HG03469 (cell line): ENCODE measurements at regions not wholly inside any gene's neighbourhood (a gene's known extent, or its start where the extent isn't known, plus 50 kb on each side); places are given as distances from the start of the nearest gene placed in this dataset.

Experiments
- ATAC-seq: cut with Tn5 transposase; IDR thresholded peaks from one replicate; pipeline ENCODE4 v1.9.1; 2021; ENCODE audit warnings: mild to moderate bottlenecking, moderate library complexity, moderate number of reproducible peaks; ENCODE audit not compliant: unreplicated experiment

DNA sequence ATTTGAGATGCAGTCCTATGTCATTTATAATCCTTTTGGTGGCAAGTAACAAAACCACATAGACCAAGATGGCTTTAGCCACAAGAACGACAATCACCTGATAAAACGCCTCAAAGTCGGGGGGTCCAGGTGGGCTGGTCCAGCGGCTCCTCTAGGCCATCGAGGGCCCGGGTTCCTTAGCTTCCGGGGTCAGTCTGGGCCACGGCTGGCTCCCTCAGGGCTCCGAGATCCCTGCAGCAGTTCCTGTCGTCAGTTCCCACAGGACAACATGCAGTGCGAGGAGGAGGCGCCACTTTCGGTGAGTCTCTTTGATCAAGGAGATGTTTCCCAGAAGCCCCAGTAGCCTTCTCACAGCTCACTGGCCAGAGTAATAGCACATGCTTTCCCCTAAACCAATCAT is 574.6 kb downstream of the AACS start:
- ATAC-seq, result no peak

DNA sequence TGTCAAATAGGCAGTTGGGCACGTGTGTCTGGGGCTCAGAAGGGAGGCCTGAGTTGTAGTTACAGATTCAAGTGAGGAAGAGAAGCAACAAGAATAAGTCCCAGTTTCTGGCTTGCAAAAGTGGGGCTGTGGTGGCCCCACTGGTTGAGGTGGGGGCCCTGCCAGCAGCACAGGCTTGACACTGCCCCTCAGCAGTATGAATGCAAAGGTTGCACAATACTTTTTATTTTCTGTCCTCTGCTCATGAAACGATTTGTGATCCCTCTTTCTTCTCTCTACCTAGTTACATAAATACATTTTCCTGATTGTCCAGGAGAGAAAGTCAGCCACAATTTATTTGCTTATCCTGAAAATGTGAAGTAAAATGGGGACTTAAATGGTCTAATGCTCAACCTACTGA is 577.8 kb downstream of the AACS start:
- no peak for ATAC-seq

DNA sequence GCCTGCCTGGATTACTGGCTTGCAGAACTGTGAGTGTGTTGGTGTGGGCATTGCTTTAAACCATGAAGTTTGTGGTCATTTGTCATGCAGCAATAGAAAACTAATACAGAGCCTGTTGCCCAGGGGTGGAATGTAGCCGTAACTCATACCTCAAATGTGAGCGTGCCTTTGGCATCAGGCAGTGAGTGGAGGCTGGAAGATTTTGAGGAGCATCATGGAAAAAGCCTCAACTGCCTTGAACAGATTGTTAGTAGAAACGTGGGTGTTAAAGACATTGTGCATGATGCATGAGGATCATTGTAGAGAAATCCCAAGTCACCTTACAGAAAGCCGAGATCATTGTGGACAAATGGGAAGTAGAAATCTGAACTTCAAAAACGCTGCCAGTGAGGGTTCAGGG is 580.5 kb downstream of the AACS start:
- ATAC-seq, result no peak

DNA sequence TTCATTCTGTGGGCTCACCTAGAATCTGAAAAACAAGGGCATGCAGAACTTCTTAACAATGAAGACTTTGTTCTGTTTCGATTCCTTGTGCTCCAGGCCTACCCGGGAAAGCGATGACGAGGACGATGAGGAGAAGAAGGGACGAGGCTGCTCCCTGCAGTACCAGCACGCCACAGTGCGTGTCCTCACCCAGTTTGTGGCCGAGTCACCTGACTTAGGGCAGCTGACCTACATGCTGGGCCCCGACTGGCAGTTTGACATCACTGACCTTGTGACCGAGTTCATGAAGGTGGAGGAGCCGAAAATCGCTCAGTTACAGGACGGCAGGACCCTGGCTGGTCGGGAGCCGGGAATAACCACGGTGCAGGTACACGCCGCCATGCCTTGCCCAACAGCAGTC is 585.4 kb downstream of the AACS start:
- ATAC-seq, result no peak

DNA sequence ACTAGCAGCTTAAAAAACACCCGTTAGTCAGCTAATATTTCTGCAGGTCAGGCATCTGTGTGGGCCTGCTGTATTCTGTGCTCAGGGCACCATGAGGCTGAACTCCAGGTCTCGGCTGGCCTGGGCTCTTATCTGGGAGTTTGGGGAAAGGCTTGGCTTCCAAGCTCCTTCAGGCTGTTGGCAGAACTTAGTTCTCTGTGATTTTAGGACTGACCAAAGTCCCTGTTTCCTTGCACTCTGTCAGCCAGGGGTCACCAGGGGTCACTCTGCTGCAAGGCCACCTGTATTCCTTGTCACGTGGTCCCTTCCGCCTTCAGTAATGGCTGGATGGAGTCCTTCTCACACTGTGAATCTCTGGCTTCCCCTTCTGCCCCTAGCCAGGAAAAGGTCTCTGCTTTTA is 586.4 kb downstream of the AACS start:
- ATAC-seq, result no peak

DNA sequence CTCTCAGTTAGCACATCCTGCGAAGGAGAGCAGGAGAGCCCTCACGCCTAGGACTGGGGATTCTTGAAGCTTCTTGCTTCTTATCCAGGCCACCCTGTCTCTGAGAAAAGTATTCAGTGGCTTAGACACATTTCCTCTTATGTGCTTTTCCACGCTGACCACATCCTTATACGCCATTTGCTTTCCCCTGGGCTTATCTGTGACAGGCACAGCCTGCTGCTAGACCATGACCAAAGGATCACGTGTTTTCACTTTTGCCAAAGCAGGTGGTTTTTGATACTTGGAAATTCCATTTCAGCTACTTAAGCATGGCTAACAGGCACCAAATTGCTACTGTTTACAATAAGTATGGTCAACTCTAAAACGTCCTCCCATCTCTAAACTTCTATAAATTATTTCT is 587.4 kb downstream of the AACS start:
- ATAC-seq, result no peak

DNA sequence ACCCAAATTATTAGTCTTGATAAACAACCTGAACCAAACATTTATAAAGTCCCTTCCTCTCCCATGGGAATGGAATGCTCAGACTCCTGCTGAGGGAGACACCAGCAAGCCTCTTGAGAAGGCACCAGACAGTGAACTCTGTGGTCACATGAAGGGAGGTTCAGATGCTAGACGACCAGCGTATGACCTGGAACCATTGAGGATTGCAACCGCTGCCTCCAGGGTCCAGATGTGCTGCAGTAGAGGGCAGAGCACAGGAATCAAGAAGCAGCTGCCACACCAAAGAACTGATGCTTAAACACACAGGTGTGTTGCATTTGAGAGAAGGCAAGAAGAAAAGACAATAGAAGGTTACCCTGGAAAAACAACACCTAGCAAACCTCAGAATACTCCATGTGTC is 592.4 kb downstream of the AACS start:
- no peak for ATAC-seq

DNA sequence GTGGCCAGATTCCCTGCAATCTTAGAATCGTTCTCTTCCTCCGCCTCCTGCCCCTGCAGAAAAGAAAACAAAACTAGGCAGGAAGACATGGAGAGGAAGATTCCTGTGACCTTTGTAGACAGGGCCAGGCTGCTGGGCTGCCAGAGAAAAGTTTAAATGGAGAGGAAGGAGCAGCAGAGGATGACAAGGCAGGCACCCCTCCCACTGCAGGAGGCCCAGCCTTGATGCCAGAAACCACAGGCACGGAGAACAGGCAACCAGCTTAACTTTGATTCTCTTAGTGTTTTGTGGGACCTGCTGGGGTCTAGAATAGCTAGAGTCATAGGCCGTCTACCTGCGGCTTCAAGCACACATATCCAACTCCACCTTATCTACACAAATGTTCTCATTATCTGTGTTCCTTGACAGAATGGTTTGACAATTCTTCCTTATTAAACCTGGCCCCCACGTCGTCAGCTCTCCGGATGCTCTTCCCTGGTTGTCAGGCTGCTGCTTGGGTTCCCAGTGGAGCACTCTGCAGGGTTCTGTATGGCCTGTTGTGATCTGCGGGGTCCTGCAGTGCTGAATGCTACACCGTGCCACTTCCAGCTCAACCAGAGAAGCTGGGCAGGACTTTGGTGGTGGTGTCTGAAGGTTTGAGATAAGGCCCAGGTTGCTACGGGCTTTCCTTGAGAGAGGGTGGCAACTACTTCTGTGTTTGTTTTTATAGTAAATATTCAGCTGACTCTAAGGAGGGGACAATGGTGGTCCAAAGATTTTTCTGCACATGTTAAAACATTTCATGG is 609.5 kb downstream of the AACS start:
- ATAC-seq, result no peak

DNA sequence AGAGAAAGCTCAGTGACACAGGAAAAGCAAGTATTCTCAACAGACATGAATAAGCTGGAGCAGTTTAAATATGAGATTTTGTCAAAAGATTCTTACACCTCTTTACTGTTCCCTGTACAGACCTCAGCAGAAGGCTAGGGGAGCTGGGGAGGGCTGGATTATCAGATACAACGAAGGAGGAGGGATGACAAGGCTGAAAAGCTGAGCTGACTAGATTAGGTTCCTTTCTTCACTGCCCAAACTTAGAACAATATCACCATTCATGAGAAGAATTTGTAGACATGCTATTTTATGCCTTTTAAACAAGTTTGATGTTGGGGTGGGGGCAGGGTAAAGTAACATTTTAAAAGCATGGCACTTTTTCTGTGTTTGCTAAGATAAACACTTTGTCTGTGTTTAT is 611.1 kb downstream of the AACS start:
- no peak for ATAC-seq

DNA sequence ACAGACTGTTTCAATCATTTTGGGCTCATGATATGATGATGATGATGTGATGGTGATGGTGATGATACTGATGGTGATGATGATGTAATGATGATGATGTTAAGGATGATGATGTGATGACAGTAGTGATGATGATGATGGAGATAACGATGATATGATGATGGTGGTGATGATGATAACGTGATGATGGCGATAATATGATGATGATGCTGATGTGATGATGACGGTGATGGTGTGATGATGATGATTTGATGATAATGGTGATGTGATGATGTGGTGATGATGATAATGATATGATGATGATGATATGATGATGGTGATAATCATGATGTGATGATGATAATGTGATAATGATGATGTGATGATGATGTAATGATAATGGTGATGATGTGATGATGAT is 612.6 kb downstream of the AACS start:
- ATAC-seq, result no peak

DNA sequence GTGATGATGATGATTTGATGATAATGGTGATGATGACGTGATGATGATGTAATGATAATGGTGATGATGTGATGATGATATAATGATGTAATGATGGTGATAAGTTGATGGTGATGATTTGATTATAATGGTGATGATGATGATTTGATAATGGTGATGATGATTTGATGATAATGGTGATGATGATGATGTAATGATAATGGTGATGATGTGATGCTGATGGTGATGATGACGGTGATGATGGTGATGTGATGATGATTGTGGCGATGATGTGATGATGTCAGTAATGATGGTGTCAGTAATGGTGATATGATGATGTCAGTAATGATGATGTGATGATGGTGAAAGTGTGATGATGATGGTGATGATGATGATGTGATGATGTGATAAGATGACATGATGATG is 613.4 kb downstream of the AACS start:
- ATAC-seq, result no peak

DNA sequence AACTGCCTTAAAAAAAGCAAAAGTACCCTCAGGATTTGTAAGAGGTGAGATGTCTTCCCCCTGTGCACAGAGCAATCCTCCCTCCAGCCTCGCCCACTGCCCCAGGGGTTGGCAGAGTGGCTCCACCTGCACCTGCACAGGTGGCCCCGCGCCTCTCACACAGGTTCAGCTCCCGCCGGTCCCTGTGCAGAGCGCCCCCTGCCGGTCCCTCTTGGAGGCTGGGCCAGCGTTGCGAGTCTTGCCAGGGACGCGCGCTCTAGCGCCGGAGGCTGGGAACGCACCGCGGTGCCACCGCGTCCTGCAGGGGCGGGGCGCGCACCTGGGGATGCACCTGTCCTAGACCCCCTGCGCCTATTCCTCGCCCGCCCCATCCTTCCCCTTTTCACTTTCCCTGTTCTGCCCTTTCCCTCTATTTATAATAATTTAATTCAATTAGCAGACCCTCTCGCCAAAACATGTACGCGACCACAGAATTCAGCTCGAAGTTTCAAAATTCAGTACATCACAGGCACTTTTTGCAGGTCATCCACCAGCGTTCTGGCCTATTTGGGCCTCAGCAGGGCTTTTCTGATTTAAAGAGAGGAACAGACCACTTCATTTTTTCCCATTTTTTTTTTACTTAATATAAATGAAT is 618.6 kb downstream of the AACS start:
- peak; percentile 68 for ATAC-seq

DNA sequence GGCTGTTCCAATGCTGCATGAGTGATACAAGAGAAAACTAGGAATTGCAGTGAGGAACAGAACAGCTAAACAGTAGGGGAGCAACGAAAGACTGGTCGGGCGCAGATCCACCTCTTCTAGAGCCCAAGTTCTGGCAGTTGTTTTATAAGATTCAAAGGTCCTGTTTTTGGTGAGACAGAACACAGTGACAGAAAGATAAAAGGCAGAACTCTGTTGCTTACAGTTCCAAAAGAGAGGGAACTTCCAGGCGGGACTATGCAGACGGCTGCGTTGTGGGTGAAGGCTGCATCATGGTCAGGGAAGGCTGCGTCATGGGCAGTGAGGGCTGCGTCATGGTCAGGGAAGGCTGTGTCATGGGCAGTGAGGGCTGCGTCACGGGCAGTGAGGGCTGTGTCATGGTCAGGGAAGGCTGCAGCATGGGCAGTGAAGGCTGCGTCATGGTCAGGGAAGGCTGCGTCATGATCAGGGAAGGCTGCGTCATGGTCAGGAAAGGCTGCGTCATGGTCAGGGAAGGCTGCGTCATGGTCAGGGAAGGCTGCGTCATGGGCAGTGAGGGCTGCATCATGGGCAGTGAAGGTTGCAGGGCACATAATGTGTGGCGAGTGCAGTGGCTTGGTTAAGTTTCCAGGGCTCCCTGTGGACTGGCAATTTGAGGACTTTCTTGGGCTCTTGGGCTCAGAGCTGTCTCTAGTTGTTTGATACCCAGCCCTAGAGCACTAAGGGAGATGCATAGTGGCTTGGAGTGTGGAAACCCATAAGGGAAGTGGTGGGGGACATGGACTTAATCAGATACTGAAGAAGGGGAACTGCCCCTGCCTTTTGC is 619.9 kb downstream of the AACS start:
- no peak for ATAC-seq

DNA sequence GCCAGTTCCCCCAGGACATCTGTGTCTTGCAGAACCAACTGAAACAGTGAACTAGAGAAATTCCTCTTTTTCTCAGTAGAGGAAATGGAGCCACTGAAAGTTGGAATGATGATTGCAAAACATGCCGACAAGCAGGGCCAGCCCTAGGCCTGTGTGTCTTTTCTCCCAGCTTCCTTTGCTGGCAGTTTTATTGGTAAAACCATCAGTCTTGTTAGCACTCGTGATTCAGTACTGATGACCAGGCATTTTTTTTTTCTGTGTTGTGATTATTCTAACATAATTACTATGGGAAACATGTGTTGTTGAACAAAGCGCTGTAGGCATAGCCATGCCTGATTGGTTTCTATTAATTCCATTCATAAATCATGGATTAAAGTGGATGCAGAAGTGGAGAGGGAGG is 620.7 kb downstream of the AACS start:
- no peak for ATAC-seq

DNA sequence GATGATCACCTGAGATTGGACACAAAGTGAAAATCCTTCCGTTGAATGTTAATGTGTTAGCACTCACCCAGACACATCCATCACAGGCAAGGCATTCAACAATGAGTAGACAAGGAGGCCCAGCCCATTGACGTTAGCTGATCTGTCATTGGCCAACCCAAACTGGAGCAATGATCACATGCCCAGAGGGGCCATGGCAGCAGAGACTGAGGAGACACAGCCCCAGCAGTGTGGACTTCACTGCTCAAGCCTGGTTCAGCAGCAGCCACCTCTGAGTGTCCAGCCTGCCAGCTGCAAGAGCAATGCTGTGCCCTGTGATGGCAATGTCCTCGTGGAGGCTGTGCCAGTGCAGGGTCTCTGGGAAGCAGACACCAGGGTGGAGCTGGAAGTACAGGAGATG is 622.2 kb downstream of the AACS start:
- ATAC-seq, result no peak

DNA sequence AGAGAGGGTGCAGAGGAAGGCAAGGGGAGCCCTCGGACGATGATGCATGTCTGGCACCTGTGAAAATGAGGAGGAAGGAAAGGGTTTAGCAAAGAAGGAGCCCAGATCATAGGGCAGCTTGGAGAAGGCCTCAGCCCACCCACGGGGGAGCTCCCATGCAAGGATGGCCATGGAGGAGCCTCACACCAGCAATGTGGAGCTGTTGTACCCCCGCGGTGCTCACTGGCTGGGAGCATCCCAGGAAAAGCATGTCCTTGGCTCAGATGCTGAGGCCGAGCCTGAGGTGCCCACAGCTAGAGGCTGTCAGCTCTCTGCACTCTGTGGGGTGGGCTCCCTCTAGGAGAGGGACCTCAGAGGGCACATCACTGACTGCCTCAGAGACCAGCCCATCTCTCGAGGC is 622.6 kb downstream of the AACS start:
- ATAC-seq, result no peak

DNA sequence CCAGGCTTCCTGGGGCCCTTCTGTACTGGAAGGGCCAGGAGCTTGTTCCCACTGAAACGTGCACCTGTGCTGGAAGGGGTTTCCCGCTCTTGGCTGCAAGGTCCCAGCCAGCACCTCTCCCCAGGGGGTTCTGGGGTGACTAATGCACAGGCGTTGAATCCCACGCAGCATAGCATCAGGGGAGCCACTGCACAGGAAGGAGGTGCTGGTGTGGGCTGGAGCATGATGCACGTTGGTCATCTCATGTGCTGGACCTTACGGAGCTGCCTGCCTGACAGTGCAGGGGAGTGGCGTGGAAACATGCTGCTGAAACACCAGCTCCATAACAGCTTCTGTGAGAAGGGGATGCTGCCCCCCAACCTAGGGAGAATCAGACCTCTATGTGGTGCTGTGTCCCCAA is 623.0 kb downstream of the AACS start:
- no peak for ATAC-seq

DNA sequence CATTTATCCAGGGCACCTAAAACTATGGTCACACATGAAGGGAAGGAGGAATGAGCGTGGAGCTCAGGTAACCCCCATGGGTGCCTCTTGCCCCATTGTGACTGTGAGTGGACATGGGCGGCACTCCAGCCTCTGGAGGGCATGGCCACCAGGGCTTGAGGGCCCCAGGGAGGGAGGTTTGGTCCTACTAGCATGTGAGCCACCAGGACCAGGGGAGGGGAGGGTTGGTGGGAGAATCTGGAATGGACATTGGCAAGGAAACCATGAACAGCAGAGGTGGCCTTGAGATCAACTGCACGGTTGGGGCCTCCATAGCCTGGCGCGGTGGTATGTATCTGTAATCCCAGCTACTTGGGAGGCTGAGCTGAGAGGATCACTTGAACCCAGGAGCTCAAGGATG is 623.6 kb downstream of the AACS start:
- ATAC-seq, result no peak

DNA sequence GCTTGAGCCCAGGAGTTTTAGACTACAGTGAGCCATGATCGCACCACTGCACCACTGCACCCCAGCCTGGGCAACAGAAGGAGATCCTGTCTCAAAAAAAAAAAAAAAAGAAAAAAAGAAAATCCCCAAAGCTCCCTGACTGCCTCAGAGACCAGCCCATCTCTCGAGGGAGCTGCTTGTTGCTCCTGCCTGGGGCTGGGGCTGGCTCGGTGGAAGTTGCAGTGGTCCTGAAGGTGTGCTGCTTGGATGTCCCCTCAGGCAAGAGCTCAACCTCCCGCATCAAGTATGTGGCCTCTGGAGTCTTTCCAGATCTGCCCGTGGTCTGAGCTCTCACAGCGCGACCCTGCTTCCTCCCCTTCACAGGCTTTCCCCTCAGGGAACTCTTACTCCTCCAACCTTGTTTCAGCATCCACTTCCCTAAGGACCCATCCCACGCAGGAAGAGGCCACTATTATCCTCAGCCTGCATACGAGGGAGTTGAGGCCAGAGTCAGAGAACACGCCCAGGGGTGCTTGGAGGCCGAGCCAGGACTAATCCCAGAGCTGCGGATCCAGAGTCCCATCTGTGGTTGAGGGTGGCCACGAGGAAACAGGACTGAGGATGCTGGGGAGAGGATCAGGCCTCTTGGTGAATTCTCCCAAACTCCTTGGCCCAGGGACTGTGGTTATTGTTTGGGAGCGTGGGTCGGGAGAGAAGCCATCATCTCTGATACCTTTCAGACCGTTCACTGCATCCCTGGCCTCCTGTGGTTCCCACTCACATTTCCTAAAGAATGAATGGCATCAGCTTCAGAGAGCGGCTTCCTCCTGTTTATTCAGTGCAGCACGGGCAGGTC is 624.6 kb downstream of the AACS start:
- no peak for ATAC-seq

DNA sequence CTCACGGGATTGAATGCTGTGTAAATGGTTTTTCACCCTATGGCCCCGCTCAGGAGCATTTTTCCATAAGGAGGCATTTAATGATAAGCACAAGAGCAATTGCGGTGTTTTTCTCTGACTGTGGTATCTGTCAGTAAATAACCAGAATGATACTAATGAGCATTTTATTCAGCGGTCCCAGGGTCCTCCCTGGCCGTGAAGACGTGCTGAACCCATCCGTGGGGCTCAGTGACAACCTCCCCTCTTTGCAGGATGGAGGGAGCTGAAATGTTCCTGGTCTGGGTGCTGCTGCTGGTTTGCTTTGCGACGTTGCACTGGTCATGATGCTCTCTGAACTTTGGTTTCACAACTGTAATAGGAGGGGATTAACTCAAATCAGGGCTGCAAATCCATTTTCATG is 625.6 kb downstream of the AACS start:
- ATAC-seq, result no peak

DNA sequence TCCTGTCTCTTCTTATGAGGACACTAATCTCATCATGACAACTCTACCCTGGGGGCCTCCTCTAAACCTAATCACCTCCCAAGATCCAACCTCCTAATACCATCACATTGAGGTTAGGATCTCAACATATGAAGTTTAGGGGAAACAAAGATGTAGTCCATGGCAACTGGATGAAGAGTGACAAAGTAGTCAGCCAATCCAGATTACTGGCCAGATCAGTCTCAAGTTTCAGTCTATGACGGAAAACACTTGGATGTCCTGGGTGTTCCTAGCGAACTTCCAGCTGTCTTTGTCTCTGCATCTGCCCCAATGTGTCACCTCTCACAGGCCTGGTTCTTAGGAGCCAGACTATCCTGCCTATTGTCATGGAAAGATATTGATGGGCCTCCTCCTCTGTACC is 630.8 kb downstream of the AACS start:
- no peak for ATAC-seq
